DND-41 (cell line): ENCODE measurements at regions not wholly inside any gene's neighbourhood (a gene's known extent, or its start where the extent isn't known, plus 50 kb on each side); places are given as distances from the start of the nearest gene placed in this dataset.

Experiments
- ATAC-seq: fragments of 200-7000 bp; cut with Tn5 transposase; 3 replicates; pipeline ENCODE4 v1.9.1; 2021; ENCODE audit warnings: low read depth; ENCODE audit not compliant: insufficient read depth
- DNase-seq: peaks from one replicate; pipeline ENCODE4 v3.0.0-alpha.2; 2020
- H2AFZ ChIP-seq: 2 replicates; pipeline ENCODE4 v1.6.0; 2012; ENCODE audit warnings: low read depth, low read length
- H3K27ac ChIP-seq: 2 replicates; pipeline ENCODE4 v1.5.1; 2012; ENCODE audit warnings: low read length, inconsistent platforms
- H3K27me3 ChIP-seq: fragments of 200-600 bp; sonication (generic); 2 replicates; pipeline ENCODE4 v1.6.0; 2012; ENCODE audit warnings: low read length, mild to moderate bottlenecking, inconsistent platforms; ENCODE audit not compliant: insufficient read depth, poor library complexity
- H3K36me3 ChIP-seq: 2 replicates; pipeline ENCODE4 v1.5.1; 2012; ENCODE audit warnings: low read length, inconsistent platforms; ENCODE audit not compliant: insufficient read depth
- H3K4me1 ChIP-seq: 2 replicates; pipeline ENCODE4 v1.5.1; 2012; ENCODE audit warnings: mild to moderate bottlenecking, low read length; ENCODE audit not compliant: insufficient read depth
- H3K4me2 ChIP-seq: 2 replicates; pipeline ENCODE4 v1.6.0; 2012; ENCODE audit warnings: mild to moderate bottlenecking, moderate library complexity, low read length, inconsistent platforms; ENCODE audit not compliant: insufficient read depth
- H3K4me3 ChIP-seq, 2 experiments: fragments of 200-600 bp in 1 of 2; shearing (Covaris generic) in 1 of 2; 2 replicates each; pipeline ENCODE4 v1.5.1; 2012 to 2016; ENCODE audit warnings: inconsistent platforms in 2 of 2, low read length in 2 of 2, mild to moderate bottlenecking in 2 of 2, low read depth in 1 of 2, moderate library complexity in 1 of 2
- H3K79me2 ChIP-seq: 2 replicates; pipeline ENCODE4 v1.6.0; 2012; ENCODE audit warnings: low read length, inconsistent platforms; ENCODE audit not compliant: insufficient read depth
- H3K9ac ChIP-seq: 2 replicates; pipeline ENCODE4 v1.6.0; 2012; ENCODE audit warnings: low read depth, mild to moderate bottlenecking, inconsistent platforms, low read length, moderate library complexity
- H3K9me3 ChIP-seq: 2 replicates; pipeline ENCODE4 v1.5.1; 2012; ENCODE audit warnings: low read length, moderate library complexity, mild to moderate bottlenecking, inconsistent platforms; ENCODE audit not compliant: insufficient read depth, severe bottlenecking
- H4K20me1 ChIP-seq: 2 replicates; pipeline ENCODE4 v1.6.0; 2012; ENCODE audit warnings: low read length; ENCODE audit not compliant: insufficient read depth
- CTCF ChIP-seq: IDR thresholded peaks from 2 replicates; pipeline ENCODE4 v1.5.1; 2012; ENCODE audit warnings: borderline replicate concordance, low read length, moderate library complexity, mild to moderate bottlenecking; ENCODE audit not compliant: poor library complexity, severe bottlenecking; ENCODE audit errors: extremely low read depth
- EZH2 ChIP-seq: IDR thresholded peaks from 3 replicates; pipeline ENCODE4 v1.6.1; 2012; ENCODE audit warnings: borderline replicate concordance, low read depth, mild to moderate bottlenecking, moderate library complexity, low read length, inconsistent platforms; ENCODE audit not compliant: severe bottlenecking

- TF ChIP-seq EZH2 (no peak), CTCF (no peak)
- Histone ChIP-seq H4K20me1 (no peaks in the 10 kb centered on the region), H3K9ac (no peak overlapping the region), H3K36me3 (no peaks in the 10 kb centered on the region), H3K4me3 (no peak overlapping the region), H3K9me3 (no peaks in the 10 kb centered on the region), H3K27me3 (no peaks in the 10 kb centered on the region), H3K79me2 (no peaks in the 10 kb centered on the region), H3K4me2 (no peak overlapping the region), H2AFZ (no peak overlapping the region), H3K27ac (no peak overlapping the region), H3K4me1 (no peaks in the 10 kb centered on the region)
- no peak for ATAC-seq
- no peak for DNase-seq
Measured at GRCh38 chr11:80958361-80958760, 1517.5 kb upstream of the TENM4 start.

GRCh38 chr11:80955588-80955987, 1514.8 kb upstream of the TENM4 start:
- no peak for TF ChIP-seq CTCF
- no peak for TF ChIP-seq EZH2

DNA sequence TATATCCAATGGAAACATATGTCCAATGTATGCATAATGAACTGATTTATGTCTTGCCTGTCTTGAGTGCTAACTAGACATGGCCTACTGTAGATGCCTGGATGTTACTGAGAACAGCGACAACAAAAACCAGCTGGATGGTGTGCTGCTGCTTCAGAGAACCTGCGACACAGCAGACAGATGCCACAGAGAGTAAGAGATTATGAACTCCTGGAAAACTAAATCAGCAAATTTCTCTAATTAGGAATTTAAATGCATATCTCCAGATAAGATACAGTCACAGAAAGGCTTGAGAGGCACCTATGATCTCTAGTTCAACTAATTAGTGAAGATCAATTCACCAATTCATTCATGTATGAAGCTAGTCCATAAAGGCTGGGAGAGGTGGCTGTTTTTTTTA, 1508.0 kb upstream of the TENM4 start:
- Histone ChIP-seq H3K4me2 (no peak overlapping the region), H3K9ac (no peak overlapping the region), H3K27ac (no peak overlapping the region), H3K4me1 (no peaks in the 10 kb centered on the region), H3K27me3 (no peaks in the 10 kb centered on the region), H4K20me1 (no peaks in the 10 kb centered on the region), H3K79me2 (no peaks in the 10 kb centered on the region), H3K9me3 (no peaks in the 10 kb centered on the region), H3K36me3 (no peaks in the 10 kb centered on the region), H3K4me3 (no peak overlapping the region), H2AFZ (no peak overlapping the region)
- TF ChIP-seq EZH2 (no peak), CTCF (no peak)
- ATAC-seq (no peak), DNase-seq (no peak)

More at GRCh38 chr11:80955588-80955987, 1514.8 kb upstream of the TENM4 start:
- Histone ChIP-seq H3K9ac (no peak overlapping the region), H3K4me3 (no peak overlapping the region), H3K79me2 (no peaks in the 10 kb centered on the region), H4K20me1 (no peaks in the 10 kb centered on the region), H3K27me3 (no peaks in the 10 kb centered on the region), H3K9me3 (no peaks in the 10 kb centered on the region), H3K4me2 (no peak overlapping the region), H2AFZ (no peak overlapping the region), H3K27ac (no peak overlapping the region), H3K36me3 (no peaks in the 10 kb centered on the region), H3K4me1 (no peaks in the 10 kb centered on the region)
- ATAC-seq = no peak
- no peak for DNase-seq

DNA sequence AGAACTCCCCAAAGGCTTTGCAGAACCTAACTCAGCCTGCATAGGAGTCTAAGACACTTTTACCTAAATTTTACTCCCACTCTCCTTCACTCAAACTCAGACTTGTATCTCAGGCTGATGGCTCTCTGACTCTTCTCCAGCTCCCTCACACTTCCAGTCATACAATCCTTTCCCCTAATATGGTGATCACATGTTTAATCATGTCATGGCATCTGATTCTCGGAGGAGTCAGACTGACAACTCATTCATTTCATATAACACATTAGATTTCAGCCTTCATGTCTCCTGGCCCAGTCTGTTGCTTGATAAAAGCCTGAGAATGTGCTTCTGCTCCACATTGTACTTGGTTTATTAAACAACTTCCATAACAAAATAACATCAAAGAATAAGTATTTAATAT, 1503.9 kb upstream of the TENM4 start:
- no peaks in the 10 kb centered on the region for H3K36me3 ChIP-seq
- DNase-seq (no peak), ATAC-seq (no peak)
- no peak overlapping the region for H2AFZ ChIP-seq
- no peaks in the 10 kb centered on the region for H3K27me3 ChIP-seq
- H3K4me2 ChIP-seq = no peak overlapping the region
- H3K9ac ChIP-seq = no peak overlapping the region
- no peaks in the 10 kb centered on the region for H3K4me1 ChIP-seq
- H4K20me1 ChIP-seq = no peaks in the 10 kb centered on the region
- H3K4me3 ChIP-seq = no peak overlapping the region
- no peak for TF ChIP-seq EZH2
- TF ChIP-seq CTCF = no peak
- no peaks in the 10 kb centered on the region for H3K79me2 ChIP-seq
- no peaks in the 10 kb centered on the region for H3K9me3 ChIP-seq
- H3K27ac ChIP-seq = no peak overlapping the region
